Suprapubic skin (tissue), 4 donors: ENCODE measurements at regions not wholly inside any gene's neighbourhood (a gene's known extent, or its start where the extent isn't known, plus 50 kb on each side); places are given as distances from the start of the nearest gene placed in this dataset.

ENCODE experiments used
- DNase-seq, 2 donors: peaks; one replicate each; pipeline ENCODE4 v3.0.0-alpha.2; 2019; ENCODE audit warnings: low spot score in 2 of 2
- H3K27ac ChIP-seq: fragments of 200-600 bp; sonication (generic); one replicate; pipeline ENCODE4 v1.5.1; 2019
- H3K27me3 ChIP-seq: fragments of 200-600 bp; sonication (generic); one replicate; pipeline ENCODE4 v1.5.1; 2019
- H3K36me3 ChIP-seq: fragments of 200-600 bp; sonication (generic); one replicate; pipeline ENCODE4 v1.5.1; 2019
- H3K4me1 ChIP-seq: fragments of 200-600 bp; sonication (generic); one replicate; pipeline ENCODE4 v1.5.1; 2019
- H3K4me3 ChIP-seq: fragments of 200-600 bp; sonication (generic); one replicate; pipeline ENCODE4 v1.5.1; 2019; ENCODE audit warnings: mild to moderate bottlenecking
- H3K9me3 ChIP-seq: fragments of 200-600 bp; sonication (generic); one replicate; pipeline ENCODE4 v1.5.1; 2019
- EP300 ChIP-seq: sonication (generic); formaldehyde crosslinking; IDR thresholded peaks from one replicate; pipeline ENCODE4 v1.6.1; 2017; ENCODE audit warnings: antibody characterized with exemption
- POLR2A ChIP-seq, 2 donors: fragments of 450-650 bp; IDR thresholded peaks; one replicate each; pipeline ENCODE4 v1.6.1; 2017; ENCODE audit warnings: antibody characterized with exemption in 2 of 2, mild to moderate bottlenecking in 2 of 2, moderate library complexity in 2 of 2
- POLR2AphosphoS5 ChIP-seq, 3 donors: sonication (generic); formaldehyde crosslinking; IDR thresholded peaks; one replicate each; pipeline ENCODE4 v1.6.1; 2017; ENCODE audit warnings: antibody characterized with exemption in 3 of 3
- WGBS: methylation state at CpG from one replicate; pipeline ENCODE4 v1.1.5; 2018; 5-methylcytosine and 5-hydroxymethylcytosine counted together
- TF ChIP-seq, protein P1 (sequence below), 2 donors: fragments of 200-600 bp in 1 of 2; fragments of 450-650 bp in 1 of 2; sonication (generic) in 1 of 2; IDR thresholded peaks; one replicate each; pipeline ENCODE4 v1.5.1; 2016 to 2019; ENCODE audit warnings: antibody characterized with exemption in 2 of 2, mild to moderate bottlenecking in 1 of 2, moderate library complexity in 1 of 2

DNA sequence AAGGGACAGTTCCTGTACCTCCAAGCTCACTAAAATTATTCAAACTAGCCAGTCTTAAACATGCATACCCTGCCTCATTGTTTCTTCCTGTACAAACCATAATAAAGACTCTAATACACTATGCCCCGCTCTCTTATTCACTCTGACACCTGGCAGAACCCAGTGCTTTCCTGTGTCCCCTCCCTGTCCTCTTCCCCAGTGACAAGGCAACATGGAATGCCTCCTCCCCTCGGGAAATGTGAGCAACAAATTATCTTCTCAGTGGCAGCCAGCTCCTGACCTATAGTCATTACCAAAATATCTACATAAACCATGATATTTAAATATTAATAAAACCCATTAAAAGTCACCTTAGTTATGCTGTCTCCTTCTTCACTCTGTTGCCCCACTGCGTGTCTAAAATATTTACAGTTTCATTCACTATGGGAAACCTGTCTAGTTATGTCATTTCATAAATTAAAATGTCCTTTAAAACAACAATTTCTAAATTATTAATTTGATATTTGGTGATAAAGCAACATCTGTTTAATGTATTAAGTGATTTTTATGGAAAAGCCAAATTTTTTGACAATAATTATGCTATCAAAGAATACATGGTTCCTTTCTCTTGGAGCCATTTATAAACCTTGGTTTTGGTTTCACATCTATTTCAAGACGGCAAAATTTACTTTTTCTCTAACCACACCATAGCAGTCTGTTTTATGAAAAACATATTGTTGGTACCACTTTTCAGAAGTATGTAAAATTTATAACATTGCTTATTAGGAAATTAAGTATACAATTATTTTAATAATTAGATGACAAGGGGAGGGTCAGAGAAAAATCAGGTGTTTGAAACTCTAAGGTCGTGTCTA lies 1355.2 kb downstream of the XPNPEP1 start:
- 65% methylated on average over 5 of the region's 5 CpGs for WGBS

GRCh38 chr10:108566316-108567107 lies 1356.8 kb downstream of the XPNPEP1 start:
- no peaks in the 10 kb centered on the region for H3K9me3 ChIP-seq
- H3K4me3 ChIP-seq: no peak overlapping the region
- no peaks in the 10 kb centered on the region for H3K27me3 ChIP-seq
- no peak for DNase-seq
- no peaks in the 10 kb centered on the region for H3K4me1 ChIP-seq
- H3K36me3 ChIP-seq: no peaks in the 10 kb centered on the region
- 93% methylated on average over 21 of the region's 33 CpGs for WGBS
- TF ChIP-seq EP300 (no peak), POLR2AphosphoS5 (IDR thresholded peaks at IDR 0.05) (no peak)
- no peak overlapping the region for H3K27ac ChIP-seq

More for the DNA sequence above, 1355.2 kb downstream of the XPNPEP1 start:
- Histone ChIP-seq H3K27ac (no peak overlapping the region), H3K36me3 (no peaks in the 10 kb centered on the region), H3K9me3 (no peaks in the 10 kb centered on the region), H3K4me1 (no peaks in the 10 kb centered on the region), H3K27me3 (no peaks in the 10 kb centered on the region), H3K4me3 (no peak overlapping the region)
- TF ChIP-seq EP300 (no peak), POLR2AphosphoS5 (IDR thresholded peaks at IDR 0.05) (no peak), POLR2A (IDR thresholded peaks at IDR 0.05) (no peak)
- TF ChIP-seq, protein P1, sequence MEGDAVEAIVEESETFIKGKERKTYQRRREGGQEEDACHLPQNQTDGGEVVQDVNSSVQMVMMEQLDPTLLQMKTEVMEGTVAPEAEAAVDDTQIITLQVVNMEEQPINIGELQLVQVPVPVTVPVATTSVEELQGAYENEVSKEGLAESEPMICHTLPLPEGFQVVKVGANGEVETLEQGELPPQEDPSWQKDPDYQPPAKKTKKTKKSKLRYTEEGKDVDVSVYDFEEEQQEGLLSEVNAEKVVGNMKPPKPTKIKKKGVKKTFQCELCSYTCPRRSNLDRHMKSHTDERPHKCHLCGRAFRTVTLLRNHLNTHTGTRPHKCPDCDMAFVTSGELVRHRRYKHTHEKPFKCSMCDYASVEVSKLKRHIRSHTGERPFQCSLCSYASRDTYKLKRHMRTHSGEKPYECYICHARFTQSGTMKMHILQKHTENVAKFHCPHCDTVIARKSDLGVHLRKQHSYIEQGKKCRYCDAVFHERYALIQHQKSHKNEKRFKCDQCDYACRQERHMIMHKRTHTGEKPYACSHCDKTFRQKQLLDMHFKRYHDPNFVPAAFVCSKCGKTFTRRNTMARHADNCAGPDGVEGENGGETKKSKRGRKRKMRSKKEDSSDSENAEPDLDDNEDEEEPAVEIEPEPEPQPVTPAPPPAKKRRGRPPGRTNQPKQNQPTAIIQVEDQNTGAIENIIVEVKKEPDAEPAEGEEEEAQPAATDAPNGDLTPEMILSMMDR (IDR thresholded peaks at IDR 0.05): no peak
- DNase-seq: no peak

GRCh38 chr10:108562105-108562504 lies 1361.2 kb downstream of the XPNPEP1 start:
- no peaks in the 10 kb centered on the region for H3K27me3 ChIP-seq
- DNase-seq: no peak
- H3K4me1 ChIP-seq: no peaks in the 10 kb centered on the region
- no peaks in the 10 kb centered on the region for H3K36me3 ChIP-seq
- no peaks in the 10 kb centered on the region for H3K9me3 ChIP-seq
- H3K27ac ChIP-seq: no peak overlapping the region
- no peak for TF ChIP-seq EP300
- TF ChIP-seq POLR2A (IDR thresholded peaks at IDR 0.05): no peak
- TF ChIP-seq POLR2AphosphoS5 (IDR thresholded peaks at IDR 0.05): no peak
- TF ChIP-seq, protein P1 (IDR thresholded peaks at IDR 0.05): no peak
- no peak overlapping the region for H3K4me3 ChIP-seq

DNA sequence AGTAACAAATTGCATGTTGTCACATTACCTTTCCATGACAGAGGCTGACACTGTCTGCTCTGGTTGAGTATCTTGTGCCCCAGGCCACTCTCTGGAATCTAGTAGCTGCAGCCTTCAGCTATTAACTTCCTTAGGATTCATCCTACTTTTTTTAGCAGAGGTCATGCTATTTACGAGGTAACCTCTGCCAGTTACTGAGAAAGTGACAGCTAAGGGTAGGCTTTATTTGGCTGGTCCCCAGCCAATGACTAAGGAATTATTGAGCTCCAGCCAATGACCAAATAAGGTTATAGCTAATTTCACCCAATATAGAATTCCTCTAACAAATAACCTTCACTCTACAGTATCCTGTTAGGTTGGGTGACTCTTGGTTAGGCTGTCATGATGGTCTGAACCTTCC lies 1361.7 kb downstream of the XPNPEP1 start:
- Histone ChIP-seq H3K27ac (no peak overlapping the region), H3K36me3 (no peaks in the 10 kb centered on the region), H3K9me3 (no peaks in the 10 kb centered on the region), H3K4me3 (no peak overlapping the region), H3K4me1 (no peaks in the 10 kb centered on the region), H3K27me3 (no peaks in the 10 kb centered on the region)
- WGBS: 6% methylated on average over 1 of the region's 1 CpG
- TF ChIP-seq, protein P1 (IDR thresholded peaks at IDR 0.05): no peak
- no peak for TF ChIP-seq POLR2AphosphoS5 (IDR thresholded peaks at IDR 0.05)
- no peak for TF ChIP-seq EP300
- no peak for TF ChIP-seq POLR2A (IDR thresholded peaks at IDR 0.05)
- DNase-seq: no peak

GRCh38 chr10:108560488-108560887 lies 1362.8 kb downstream of the XPNPEP1 start:
- H3K27me3 ChIP-seq: no peaks in the 10 kb centered on the region
- TF ChIP-seq POLR2A (IDR thresholded peaks at IDR 0.05) (no peak), POLR2AphosphoS5 (IDR thresholded peaks at IDR 0.05) (no peak), EP300 (no peak)
- TF ChIP-seq, protein P1 (IDR thresholded peaks at IDR 0.05): no peak
- no peaks in the 10 kb centered on the region for H3K36me3 ChIP-seq
- no peak overlapping the region for H3K4me3 ChIP-seq
- no peak for DNase-seq
- H3K4me1 ChIP-seq: no peaks in the 10 kb centered on the region
- no peaks in the 10 kb centered on the region for H3K9me3 ChIP-seq
- no peak overlapping the region for H3K27ac ChIP-seq
